ENCODE measurements at regions not wholly inside any gene's neighbourhood (a gene's known extent, or its start where the extent isn't known, plus 50 kb on each side); places are given as distances from the start of the nearest gene placed in this dataset.

- Histone ChIP-seq H3K9me3 (ENCODE audit: low read depth) (peaks cover 5% of the 10 kb centered on the region), H3K9ac (no peak overlapping the region), H3K4me1 (peaks cover 5% of the 10 kb centered on the region), H3K27me3 (peaks cover 4% of the 10 kb centered on the region), H3K36me3 (no peaks in the 10 kb centered on the region), H2AFZ (replicated peaks) (no peak overlapping the region), H3K27ac (no peak overlapping the region), H3K4me3 (no peak overlapping the region), H3K4me2 (no peak overlapping the region), H3K79me2 (ENCODE audit: low read depth) (no peaks in the 10 kb centered on the region), H3F3A (ENCODE audit: low read depth) (no peaks in the 10 kb centered on the region), H4K20me1 (ENCODE audit: low read depth) (no peaks in the 10 kb centered on the region)
- Mint-ChIP-seq H3K9me3 (peaks cover 8% of the 10 kb centered on the region), H3K27me3 (ENCODE audit: insufficient read depth, low read depth) (peaks cover 6% of the 10 kb centered on the region), H3K4me1 (peaks cover 22% of the 10 kb centered on the region), H3K36me3 (no peaks in the 10 kb centered on the region), H3K27ac (no peak overlapping the region), H3K4me3 (no peak overlapping the region)
- DNase-seq (ENCODE audit: low spot score), result no peak
- TF ChIP-seq CTCF (IDR thresholded peaks at IDR 0.05) (no peak), EZH2phosphoT487 (IDR thresholded peaks at IDR 0.05) (no peak), EZH2 (IDR thresholded peaks at IDR 0.05) (no peak)
These were observed 86.6 kb upstream of the SNRK start for GRCh38 chr3:43199645-43200306.

- H3K4me1 Mint-ChIP-seq, result peaks cover 22% of the 10 kb centered on the region
These were observed 87.3 kb upstream of the SNRK start for GRCh38 chr3:43198791-43199644.

GRCh38 chr3:43198301-43198700 is 88.0 kb upstream of the SNRK start:
- Mint-ChIP-seq H3K36me3 (no peaks in the 10 kb centered on the region), H3K27ac (no peak overlapping the region), H3K4me1 (peaks cover 22% of the 10 kb centered on the region), H3K9me3 (peaks cover 8% of the 10 kb centered on the region), H3K27me3 (ENCODE audit: insufficient read depth, low read depth) (peaks cover 6% of the 10 kb centered on the region), H3K4me3 (no peak overlapping the region)
- peaks cover 5% of the 10 kb centered on the region for H3K9me3 ChIP-seq (ENCODE audit: low read depth)
- H2AFZ ChIP-seq (replicated peaks), result no peak overlapping the region
- TF ChIP-seq EZH2phosphoT487 (IDR thresholded peaks at IDR 0.05) (no peak), EZH2 (IDR thresholded peaks at IDR 0.05) (no peak), CTCF (IDR thresholded peaks at IDR 0.05) (no peak)
- no peaks in the 10 kb centered on the region for H3K36me3 ChIP-seq
- H3K4me3 ChIP-seq, result no peak overlapping the region
- no peaks in the 10 kb centered on the region for H3F3A ChIP-seq (ENCODE audit: low read depth)
- H3K27ac ChIP-seq, result no peak overlapping the region
- H3K27me3 ChIP-seq, result peaks cover 4% of the 10 kb centered on the region
- no peak for DNase-seq (ENCODE audit: low spot score)
- H3K4me2 ChIP-seq, result no peak overlapping the region
- no peak overlapping the region for H3K9ac ChIP-seq
- peaks cover 4% of the 10 kb centered on the region for H3K4me1 ChIP-seq
- H3K79me2 ChIP-seq (ENCODE audit: low read depth), result no peaks in the 10 kb centered on the region
- no peaks in the 10 kb centered on the region for H4K20me1 ChIP-seq (ENCODE audit: low read depth)

More at GRCh38 chr3:43198791-43199644, 87.3 kb upstream of the SNRK start:
- Mint-ChIP-seq H3K36me3 (no peaks in the 10 kb centered on the region), H3K9me3 (peaks cover 8% of the 10 kb centered on the region), H3K27ac (no peak overlapping the region), H3K4me3 (no peak overlapping the region), H3K27me3 (ENCODE audit: insufficient read depth, low read depth) (peaks cover 6% of the 10 kb centered on the region)
- H4K20me1 ChIP-seq (ENCODE audit: low read depth), result no peaks in the 10 kb centered on the region
- peaks cover 4% of the 10 kb centered on the region for H3K27me3 ChIP-seq
- H3K9me3 ChIP-seq (ENCODE audit: low read depth), result peaks cover 5% of the 10 kb centered on the region
- H3K4me1 ChIP-seq, result peaks cover 5% of the 10 kb centered on the region
- DNase-seq (ENCODE audit: low spot score), result no peak
- H3F3A ChIP-seq (ENCODE audit: low read depth), result no peaks in the 10 kb centered on the region
- TF ChIP-seq EZH2phosphoT487 (IDR thresholded peaks at IDR 0.05) (no peak), CTCF (IDR thresholded peaks at IDR 0.05) (no peak), EZH2 (IDR thresholded peaks at IDR 0.05) (no peak)
- H2AFZ ChIP-seq (replicated peaks), result no peak overlapping the region
- no peaks in the 10 kb centered on the region for H3K79me2 ChIP-seq (ENCODE audit: low read depth)
- no peaks in the 10 kb centered on the region for H3K36me3 ChIP-seq
- H3K9ac ChIP-seq, result no peak overlapping the region
- H3K4me2 ChIP-seq, result no peak overlapping the region
- H3K4me3 ChIP-seq, result no peak overlapping the region
- H3K27ac ChIP-seq, result no peak overlapping the region
